NCI-H128 (cell line): ENCODE measurements at regions not wholly inside any gene's neighbourhood (a gene's known extent, or its start where the extent isn't known, plus 50 kb on each side); places are given as distances from the start of the nearest gene placed in this dataset.

ENCODE experiments used
- DNase-seq: peaks from one replicate; lab custom pipeline; 2025; ENCODE audit not compliant: unreplicated experiment; lab: John Stamatoyannopoulos, UW

GRCh38 chr14:61893371-61893940 lies 131.2 kb downstream of the SNAPC1 start:
- no peak for DNase-seq

GRCh38 chr14:61894452-61895077 lies 132.3 kb downstream of the SNAPC1 start:
- DNase-seq, result no peak

DNA sequence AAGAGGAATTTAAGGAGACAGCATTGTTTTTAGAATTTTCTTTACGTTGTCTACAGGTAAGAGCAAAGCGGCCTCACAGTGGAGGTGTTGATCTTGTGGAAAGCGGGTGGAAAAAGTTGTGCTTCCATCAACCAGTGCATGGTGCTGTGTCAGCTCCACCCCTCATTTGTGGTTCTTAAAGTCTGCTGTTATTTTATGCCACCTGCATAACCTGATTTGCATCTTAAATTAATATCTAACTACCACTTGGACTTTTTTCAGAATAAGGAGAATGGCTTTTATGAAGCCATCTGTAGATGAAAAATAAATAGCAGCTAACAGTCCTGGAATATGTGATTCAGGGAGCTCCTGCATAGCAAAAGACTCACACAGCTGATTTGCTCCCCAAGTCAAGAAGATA lies 135.1 kb downstream of the SNAPC1 start:
- DNase-seq, result no peak

DNA sequence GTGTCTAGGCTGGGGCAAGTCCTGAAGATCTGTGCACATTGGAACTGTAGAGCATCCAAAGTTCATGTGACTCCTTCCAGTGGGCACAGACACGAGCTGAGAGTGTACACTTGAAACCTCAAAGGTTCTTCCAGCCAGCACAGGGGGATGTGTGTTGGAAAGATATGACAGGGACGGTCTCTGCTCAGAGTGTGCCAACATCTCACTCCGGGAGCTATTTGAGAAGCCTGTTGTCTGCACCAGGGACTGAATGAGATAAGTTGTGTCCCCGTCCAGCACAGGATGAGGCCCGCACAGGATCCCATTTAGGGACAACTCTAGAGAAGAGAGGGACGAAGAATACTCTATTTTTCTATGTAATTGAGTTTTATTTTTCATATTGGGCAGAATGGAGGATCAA lies 136.3 kb downstream of the SNAPC1 start:
- DNase-seq, result no peak

DNA sequence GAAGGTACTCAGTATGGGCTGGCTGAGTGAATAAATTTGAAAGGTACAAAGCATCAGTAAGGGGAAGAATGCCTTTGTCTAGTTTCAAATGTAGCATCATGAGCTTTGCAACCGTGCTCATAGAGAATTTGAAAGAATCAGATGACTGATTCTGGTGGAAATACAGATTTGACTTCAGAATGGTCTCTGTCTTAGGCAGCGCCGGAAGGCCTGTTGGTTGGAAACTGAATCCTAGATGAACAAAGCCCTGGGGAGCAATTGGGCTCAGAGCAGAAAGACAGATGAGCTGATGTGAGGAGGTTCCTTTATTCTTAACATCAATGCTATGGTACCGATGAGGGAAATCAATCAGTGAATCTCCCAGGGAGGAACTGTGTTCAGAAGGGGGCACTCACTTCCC lies 137.3 kb downstream of the SNAPC1 start:
- no peak for DNase-seq

- no peak for DNase-seq
These were observed 142.7 kb downstream of the SNAPC1 start for GRCh38 chr14:61904946-61905345.

GRCh38 chr14:61911574-61911973 lies 149.4 kb downstream of the SNAPC1 start:
- no peak for DNase-seq

- no peak for DNase-seq
These were observed 156.8 kb downstream of the SNAPC1 start for GRCh38 chr14:61918998-61919397.

DNA sequence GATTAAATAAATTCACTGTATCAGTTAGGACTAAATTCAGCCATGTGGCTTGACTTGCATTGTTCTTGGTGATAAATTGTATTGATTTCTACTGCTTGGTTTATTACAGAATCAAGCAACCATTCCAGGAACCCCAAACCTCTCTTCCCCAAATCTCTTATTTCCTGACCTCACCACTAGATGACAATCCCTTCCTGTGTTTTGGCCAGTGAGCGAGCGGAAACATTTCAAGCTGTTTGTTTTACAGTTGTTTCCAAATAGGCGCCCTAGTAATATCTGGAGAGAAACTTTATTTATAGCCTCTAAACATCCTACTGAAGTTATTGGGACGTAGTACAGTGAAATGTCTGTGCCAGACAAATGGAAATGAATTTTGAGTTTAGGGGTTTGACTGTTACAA lies 161.1 kb downstream of the SNAPC1 start:
- no peak for DNase-seq

- DNase-seq, result no peak
These were observed 162.8 kb downstream of the SNAPC1 start for GRCh38 chr14:61925043-61925442.

DNA sequence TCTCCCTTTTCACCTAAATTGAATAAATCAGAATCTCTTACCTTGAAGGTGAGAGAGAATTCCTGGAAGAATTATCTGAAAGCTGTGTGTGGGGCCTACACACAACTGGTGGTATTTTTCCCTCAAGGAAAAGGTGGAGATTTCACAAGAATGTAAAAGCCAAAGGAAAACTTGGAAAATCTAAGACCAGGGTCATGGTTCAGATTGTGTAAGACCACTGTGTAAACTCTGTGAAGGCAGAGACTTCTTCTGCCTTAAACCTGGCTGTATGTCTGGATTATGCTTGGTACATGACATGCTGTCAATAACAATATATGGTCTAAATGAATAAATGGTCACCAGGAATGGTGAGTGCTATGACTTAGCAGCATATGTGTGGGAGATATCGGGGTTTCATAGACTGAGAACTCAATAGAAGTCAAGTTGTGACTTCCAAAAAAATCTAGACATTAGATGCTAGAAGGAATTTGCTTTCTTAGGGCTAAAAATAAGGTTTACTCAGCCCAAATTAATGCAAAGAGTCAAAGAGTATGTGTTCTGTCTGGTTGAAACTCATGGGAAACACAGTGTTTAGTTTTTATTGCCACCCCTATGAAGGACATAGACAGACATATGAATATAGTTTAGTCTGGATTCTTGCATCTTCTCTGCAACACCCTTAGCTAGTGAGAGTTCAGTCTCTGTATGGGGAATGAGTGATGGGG lies 163.7 kb downstream of the SNAPC1 start:
- DNase-seq, result no peak

GRCh38 chr14:61927060-61927459 lies 164.8 kb downstream of the SNAPC1 start:
- DNase-seq, result no peak

- no peak for DNase-seq
These were observed 165.3 kb downstream of the SNAPC1 start for GRCh38 chr14:61927520-61927919.

DNA sequence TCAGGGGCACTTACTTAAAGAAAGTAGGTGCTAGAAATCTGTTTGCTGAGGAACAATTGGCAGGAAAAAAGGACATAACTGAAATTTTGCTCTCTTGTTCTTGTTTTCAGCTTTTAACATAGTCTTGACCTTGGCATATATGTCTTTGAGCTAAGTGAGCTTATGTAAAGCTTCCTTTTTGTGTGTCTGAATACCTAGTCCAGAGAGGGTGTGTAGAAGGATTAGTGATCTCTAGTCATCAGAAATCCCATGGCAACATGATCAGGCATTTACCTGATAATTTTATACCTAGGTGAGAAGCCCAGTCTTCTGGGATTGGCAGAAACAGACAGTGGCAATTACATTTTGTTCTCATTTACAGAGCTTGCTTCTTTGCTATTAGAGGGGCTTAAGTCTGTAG lies 166.1 kb downstream of the SNAPC1 start:
- no peak for DNase-seq

DNA sequence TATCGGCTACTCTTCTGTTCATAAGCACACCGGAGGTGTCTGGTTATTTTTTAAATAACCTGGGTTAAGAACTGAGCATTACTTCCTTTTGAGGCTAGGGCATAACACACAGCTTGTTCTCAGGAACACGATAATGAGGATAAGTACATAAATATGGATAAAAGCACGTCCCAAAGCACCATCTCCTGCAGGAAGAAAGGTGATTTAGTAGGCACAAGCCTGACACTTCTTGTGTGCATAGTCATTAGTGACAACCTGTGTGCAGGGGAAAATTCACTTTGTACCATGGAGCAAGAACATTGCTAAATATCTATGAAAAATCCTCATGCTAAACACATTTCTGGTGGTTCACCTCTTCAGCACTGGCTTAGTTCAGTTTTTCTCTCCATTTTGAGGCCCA lies 166.5 kb downstream of the SNAPC1 start:
- DNase-seq, result no peak

DNA sequence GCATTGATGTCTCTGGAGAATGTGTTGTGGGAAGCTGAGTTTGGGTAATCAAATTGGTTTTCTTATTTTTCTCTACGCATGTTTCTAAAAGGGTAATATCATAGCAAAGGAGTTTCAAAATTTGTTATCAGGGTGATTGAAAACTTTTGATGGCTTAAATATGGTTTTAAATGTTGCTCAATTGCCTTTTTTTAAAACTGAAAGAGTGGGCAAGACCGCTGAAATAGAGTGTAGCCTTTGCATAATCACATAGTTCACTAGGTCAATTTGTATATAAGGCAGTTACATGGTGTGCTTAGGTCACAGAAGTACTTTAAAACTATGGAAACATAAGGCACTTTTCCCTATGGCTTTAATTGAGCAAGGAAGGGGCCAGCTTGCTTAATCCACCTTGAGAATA lies 167.4 kb downstream of the SNAPC1 start:
- no peak for DNase-seq

DNA sequence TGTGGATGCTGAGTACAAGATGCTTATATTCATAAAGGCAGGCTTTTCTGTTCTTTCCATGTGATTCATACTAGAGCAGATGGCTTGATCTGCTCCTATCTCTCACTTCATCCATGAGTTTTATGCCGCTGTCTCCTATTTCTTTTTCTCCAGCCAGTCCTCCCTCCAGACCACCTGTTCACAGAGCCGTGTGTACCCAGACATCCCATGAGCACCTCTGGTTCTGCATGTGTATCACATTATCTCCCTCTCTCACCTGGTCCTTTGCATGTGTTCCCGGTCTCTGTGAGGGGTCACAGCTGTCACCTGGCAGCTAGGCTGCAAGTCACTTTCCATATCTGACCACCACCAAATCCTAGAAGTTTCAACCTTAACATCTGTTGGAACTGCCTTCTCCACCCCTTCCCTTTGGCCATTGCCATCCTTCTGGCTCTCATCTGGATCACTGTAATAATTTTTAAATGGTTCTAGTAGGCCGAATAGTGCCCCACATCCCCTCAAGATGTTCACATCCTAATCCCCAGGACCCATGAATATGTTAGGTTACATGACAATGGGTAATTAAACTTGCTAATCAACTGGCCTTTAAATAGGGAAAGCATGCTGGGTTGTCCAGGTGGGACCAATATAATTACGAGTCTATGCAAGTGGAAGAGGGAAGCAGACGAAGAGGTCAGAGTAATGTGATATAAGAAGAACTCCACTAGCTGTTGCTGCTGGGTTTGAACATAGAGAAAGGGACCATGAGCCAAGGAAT lies 168.1 kb downstream of the SNAPC1 start:
- no peak for DNase-seq

- no peak for DNase-seq
These were observed 170.8 kb downstream of the SNAPC1 start for GRCh38 chr14:61932974-61933373.

DNA sequence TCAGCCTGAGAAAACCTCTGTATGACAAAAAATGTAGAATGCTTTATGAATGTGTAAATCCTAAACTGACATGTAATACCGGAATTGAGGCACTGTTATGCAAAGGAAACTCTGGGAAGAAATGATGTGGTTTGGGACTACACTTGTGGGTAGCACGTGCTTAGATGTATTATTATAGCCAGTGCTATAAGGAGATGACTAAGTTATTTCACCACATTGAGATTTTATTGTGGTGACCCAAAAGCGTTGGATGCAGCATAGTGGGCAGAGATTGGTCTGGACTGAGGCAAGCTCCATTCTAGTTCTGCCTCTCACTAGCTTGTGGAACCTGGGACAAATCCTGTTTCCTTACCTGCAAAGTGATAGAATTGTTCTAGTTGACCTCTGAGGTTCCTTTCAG lies 172.2 kb downstream of the SNAPC1 start:
- DNase-seq, result no peak

DNA sequence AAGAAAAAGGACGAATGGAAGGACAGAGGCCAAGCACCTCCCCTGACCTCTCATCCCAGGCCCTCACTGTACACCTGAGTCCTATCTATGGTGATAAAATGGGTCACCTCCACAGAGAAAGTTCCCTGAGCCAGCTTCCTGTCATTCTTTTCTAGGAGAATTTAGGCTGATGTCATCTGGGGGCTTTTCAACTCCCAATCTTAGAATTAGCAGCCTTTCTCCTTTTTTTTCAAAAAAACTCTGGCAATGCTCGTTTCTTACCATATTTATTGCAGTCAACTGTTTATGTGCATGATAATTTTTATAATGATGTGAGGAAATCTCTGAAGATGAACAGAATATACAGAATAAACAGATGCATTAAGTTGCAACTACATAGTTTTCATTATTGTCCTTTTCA lies 177.6 kb downstream of the SNAPC1 start:
- DNase-seq, result no peak

GRCh38 chr14:61940666-61941420 lies 178.6 kb downstream of the SNAPC1 start:
- DNase-seq, result no peak
